NT2/D1 (cell line): ENCODE measurements at regions not wholly inside any gene's neighbourhood (a gene's known extent, or its start where the extent isn't known, plus 50 kb on each side); places are given as distances from the start of the nearest gene placed in this dataset.

Experiments used
- DNase-seq: peaks from one replicate; pipeline ENCODE4 v3.0.0-alpha.2; 2011; ENCODE audit warnings: low read depth, low spot score
- H3K27me3 ChIP-seq: 2 replicates; pipeline ENCODE4 v1.6.0; 2011; ENCODE audit warnings: mild to moderate bottlenecking; ENCODE audit not compliant: insufficient read length, insufficient read depth
- H3K36me3 ChIP-seq: 2 replicates; pipeline ENCODE4 v1.6.1; 2011; ENCODE audit warnings: mild to moderate bottlenecking, low read length, mixed read lengths; ENCODE audit not compliant: insufficient read depth, insufficient read length
- H3K4me1 ChIP-seq: 2 replicates; pipeline ENCODE4 v1.5.1; 2011; ENCODE audit not compliant: insufficient read depth, insufficient read length
- H3K4me3 ChIP-seq: 2 replicates; pipeline ENCODE4 v1.5.1; 2011; ENCODE audit warnings: low read depth; ENCODE audit not compliant: insufficient read length
- H3K9ac ChIP-seq: 2 replicates; pipeline ENCODE4 v1.6.0; 2011; ENCODE audit warnings: low read depth; ENCODE audit not compliant: insufficient read length
- H3K9me3 ChIP-seq: 2 replicates; pipeline ENCODE4 v1.5.1; 2011; ENCODE audit warnings: mild to moderate bottlenecking, low read length; ENCODE audit not compliant: insufficient read depth
- SUZ12 ChIP-seq: IDR thresholded peaks from 2 replicates; pipeline ENCODE4 v1.6.1; 2011; ENCODE audit not compliant: insufficient read length, insufficient read depth; ENCODE audit errors: extremely low read depth
- YY1 ChIP-seq: IDR thresholded peaks from 2 replicates; pipeline ENCODE4 v1.6.1; 2011; ENCODE audit not compliant: insufficient read length, insufficient read depth
- ZNF274 ChIP-seq: IDR thresholded peaks from 2 replicates; pipeline ENCODE4 v1.6.1; 2011; ENCODE audit warnings: mild to moderate bottlenecking, low read depth, low read length

DNA sequence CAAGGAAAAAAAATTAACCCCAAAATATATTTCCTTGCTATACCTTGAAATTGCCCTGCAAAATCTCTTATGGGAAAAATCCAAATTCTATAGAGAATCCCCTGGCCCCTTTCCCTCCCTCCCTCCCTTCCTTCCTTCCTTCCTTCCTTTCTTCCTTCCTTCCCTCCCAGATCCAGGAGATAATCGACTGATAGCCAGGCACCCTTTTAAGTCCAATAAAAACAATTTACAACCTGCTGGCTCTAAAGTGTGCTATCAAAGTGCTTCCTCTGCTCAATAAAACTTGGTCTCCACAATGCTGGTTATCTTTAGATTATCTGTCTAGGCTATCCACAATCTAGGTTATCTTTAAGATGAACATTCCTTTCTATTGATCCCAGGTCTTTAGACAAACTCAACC is 83.1 kb upstream of the TUBA3C start:
- DNase-seq = no peak
- Histone ChIP-seq H3K4me3 (no peak overlapping the region), H3K4me1 (no peaks in the 10 kb centered on the region), H3K36me3 (no peaks in the 10 kb centered on the region), H3K27me3 (no peaks in the 10 kb centered on the region), H3K9ac (no peak overlapping the region), H3K9me3 (no peaks in the 10 kb centered on the region)
- TF ChIP-seq YY1 (no peak), ZNF274 (no peak), SUZ12 (no peak)

- DNase-seq = no peak
- Histone ChIP-seq H3K9ac (no peak overlapping the region), H3K4me3 (no peak overlapping the region), H3K36me3 (no peaks in the 10 kb centered on the region), H3K9me3 (peaks cover 6% of the 10 kb centered on the region; the same call in 1 of the 2 replicates), H3K27me3 (no peaks in the 10 kb centered on the region), H3K4me1 (no peaks in the 10 kb centered on the region)
- TF ChIP-seq ZNF274 = no peak
- TF ChIP-seq YY1 = no peak
- TF ChIP-seq SUZ12 = no peak
These were observed 70.8 kb upstream of the TUBA3C start for GRCh38 chr13:19252381-19252780.

DNA sequence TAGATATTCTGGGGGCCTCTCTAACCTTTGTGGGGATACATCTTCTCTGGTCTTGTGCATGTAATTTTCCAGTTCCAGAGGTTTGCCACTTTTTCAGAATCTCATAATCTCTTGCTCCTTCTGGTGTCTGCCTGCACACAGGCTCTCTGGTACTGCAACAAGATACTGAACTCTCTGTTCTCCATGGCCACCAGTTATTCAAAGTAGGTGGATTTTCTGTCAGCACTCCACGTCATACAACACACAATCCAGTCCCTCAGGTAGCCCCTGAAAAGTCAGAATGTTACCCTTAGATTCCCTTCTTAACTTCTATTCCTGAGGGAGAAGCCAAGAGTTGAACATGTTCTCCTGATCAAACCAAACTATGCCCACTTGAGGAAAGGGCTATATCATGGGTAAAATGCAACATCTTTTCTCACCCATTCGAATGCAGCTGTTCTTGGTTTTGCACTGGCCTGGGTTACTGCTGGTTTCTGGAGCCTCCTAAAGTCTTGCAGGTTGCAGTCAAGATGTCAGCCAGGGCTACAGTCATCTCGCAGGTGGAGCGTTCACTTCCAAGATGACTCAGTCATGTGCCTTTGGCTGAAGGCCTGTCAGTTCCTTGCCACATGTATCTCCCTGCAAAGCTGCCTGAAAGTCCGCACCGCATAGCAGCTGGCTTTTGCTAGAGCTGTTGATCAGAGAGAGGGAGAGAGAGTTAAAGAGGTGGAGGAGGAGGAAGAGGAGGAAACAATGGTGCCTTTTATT is 57.7 kb upstream of the TUBA3C start:
- H3K36me3 ChIP-seq = no peaks in the 10 kb centered on the region
- H3K4me3 ChIP-seq = no peak overlapping the region
- H3K9me3 ChIP-seq = no peaks in the 10 kb centered on the region
- no peak overlapping the region for H3K9ac ChIP-seq
- H3K27me3 ChIP-seq = no peaks in the 10 kb centered on the region
- TF ChIP-seq SUZ12 = no peak
- no peak for TF ChIP-seq ZNF274
- TF ChIP-seq YY1 = no peak
- H3K4me1 ChIP-seq = no peaks in the 10 kb centered on the region
- no peak for DNase-seq
